Limb (tissue), 2 donors: ENCODE measurements at regions not wholly inside any gene's neighbourhood (a gene's known extent, or its start where the extent isn't known, plus 50 kb on each side); places are given as distances from the start of the nearest gene placed in this dataset.

ENCODE experiments used
- DNase-seq, 2 donors: peaks; one replicate each; pipeline ENCODE4 v3.0.0-alpha.2; 2016; ENCODE audit errors: extremely low spot score in 2 of 2

- DNase-seq: no peak
Measured at GRCh38 chr6:51526922-51527321, 560.5 kb downstream of the PKHD1 start.

- no peak for DNase-seq
Measured at GRCh38 chr6:51528556-51528955, 558.9 kb downstream of the PKHD1 start.

- no peak for DNase-seq
Measured at GRCh38 chr6:51529240-51529639, 558.2 kb downstream of the PKHD1 start.

DNA sequence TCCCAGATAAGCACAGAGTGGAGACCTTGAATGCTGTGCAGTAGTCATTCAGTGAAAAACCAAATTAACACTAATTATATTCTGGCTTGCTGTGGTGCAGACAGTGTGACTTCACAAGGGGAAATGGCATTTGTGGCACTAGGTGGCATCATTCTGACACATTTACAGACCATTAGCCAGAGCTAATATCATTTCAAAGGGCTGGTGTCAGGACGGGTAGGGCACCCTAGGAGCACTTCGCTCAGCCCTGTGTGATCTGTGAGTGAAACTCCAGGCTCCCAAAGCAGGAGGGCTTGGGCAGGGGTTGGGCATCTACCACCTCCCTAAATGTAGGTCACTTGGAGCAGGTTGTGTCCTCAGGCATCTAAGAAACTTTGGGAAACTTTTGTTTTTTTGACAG lies 555.8 kb downstream of the PKHD1 start:
- DNase-seq: no peak

GRCh38 chr6:51533962-51534361 lies 553.5 kb downstream of the PKHD1 start:
- DNase-seq: no peak

DNA sequence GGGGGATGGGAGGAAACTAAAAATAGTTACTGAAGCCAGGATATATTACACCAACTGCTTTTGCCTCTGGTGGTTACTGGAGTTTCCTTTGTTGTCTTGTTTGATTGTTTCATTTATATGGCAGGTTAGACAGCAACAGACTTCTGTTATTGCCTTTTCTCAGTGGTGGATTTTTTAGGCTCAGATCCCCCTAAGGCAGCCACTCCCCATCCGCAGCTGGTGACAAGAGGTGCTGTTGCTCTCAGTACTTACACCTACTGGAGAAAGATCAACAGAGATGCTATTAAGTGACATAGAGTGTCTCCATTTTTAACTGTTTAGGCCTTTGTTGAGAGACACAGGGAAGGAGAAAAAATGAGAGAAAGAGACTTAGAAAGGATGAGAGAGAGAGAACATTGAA lies 552.1 kb downstream of the PKHD1 start:
- DNase-seq: no peak

DNA sequence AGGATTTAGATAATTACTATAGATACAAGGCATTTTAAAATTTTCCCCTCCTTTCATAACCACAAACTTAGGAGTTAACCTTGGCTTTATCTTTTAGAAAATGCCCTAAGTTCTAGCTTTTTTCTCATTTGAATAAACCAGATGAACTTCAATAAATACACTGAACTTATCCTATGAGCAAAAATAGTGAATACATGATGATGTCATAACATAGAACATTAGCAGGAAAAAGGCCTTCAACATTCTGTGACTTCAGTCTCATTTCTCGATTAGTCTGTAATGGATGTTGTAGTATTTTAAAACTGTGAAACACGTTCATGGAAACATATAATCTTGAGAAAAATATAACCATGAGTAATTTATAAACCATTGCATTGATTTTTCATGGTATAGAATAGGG lies 550.7 kb downstream of the PKHD1 start:
- DNase-seq: no peak

- DNase-seq: peak in 1 of 2 donors; percentile 48
Measured at GRCh38 chr6:51541847-51542246, 545.6 kb downstream of the PKHD1 start.

DNA sequence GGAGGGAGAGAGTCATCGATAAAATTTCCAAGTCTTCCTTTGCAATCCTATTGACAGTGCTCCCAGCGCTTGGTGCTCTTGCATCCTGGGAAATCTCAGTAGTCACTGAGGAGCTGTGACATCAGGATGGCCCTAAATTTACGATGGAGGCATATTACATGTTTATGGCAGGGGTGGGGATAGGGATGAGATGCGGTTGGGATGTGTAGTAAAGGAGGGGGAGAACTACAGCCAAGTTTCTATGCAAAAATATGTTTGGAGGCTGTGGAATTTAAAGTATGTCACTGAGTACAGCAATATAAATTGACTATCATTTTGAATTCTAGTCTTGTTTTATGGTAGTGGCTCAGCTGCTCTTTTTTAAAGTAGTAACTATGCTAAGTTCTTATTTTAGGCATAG lies 544.9 kb downstream of the PKHD1 start:
- peak in 1 of 2 donors; percentile 10 for DNase-seq

- no peak for DNase-seq
Measured at GRCh38 chr6:51550243-51550642, 537.2 kb downstream of the PKHD1 start.

DNA sequence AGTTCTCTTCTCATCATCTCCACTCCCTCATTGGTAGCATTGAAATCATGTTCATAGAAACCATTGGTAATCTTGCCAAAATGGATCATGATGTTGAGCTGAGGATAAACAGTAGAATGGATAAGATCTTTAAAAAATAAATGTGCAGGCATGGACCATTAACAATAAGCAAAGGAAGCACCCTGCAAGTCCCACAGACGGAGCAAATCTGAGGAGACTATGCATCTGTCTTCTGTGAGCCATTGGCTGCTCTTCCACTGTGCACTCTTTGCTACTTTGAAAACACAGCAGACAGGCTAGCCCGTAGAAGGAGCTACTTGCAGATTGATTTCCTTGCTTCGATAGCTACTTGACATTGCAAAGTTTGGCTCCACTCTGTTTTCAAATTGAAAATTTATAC lies 535.0 kb downstream of the PKHD1 start:
- DNase-seq: no peak

DNA sequence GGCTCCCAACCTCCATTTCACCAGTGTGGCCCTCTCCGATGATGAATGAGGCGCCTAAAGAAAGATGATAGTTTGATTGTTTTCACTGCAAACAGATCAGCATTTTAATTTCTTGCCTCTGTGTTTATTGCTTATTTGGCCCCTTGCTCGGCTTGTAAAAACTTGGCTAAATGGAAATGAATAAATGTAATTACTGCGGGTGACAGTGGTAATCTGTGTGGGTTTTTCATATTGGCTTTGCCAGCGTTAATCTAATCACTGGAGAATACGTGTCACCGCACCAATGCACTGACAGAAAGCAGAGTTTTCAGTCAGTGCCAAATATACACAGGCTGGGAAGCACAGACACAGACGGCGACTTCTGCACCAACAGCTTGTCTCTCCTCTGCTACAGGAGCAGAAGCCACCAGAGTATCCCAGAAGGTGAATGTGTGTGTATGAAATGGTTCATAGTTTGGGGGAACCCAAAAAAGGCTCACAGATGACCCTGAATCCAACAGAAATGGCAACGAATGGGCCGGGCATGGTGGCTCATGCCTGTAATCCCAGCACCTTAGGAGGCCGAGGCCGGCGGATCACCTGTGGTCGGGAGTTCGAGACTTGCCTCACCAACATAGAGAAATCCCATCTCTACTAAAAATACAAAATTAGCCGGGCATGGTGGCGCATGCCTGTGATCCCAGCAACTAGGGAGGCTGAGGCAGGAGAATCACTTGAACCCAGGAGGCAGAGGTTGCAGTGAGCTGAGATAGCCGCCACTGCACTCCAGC lies 534.0 kb downstream of the PKHD1 start:
- no peak for DNase-seq

DNA sequence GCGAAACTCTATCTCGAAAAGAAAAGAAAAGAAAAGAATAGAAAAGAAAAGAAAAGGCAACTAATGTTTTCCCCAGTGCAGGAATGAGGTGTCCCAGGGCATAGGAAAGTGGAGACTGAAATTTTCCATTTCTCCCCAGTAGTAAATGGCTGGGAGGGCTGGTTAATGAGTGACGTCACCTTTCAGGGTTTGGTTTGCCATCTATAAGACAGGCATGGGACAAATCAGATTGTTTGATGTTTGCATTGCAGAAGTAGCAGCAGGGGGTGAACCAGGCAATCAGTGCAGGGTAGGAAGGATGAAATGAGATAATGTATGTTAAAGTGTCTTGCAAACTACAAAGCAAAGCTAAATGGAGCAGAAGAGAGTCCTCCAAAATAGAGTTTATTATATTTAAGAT lies 533.4 kb downstream of the PKHD1 start:
- no peak for DNase-seq

DNA sequence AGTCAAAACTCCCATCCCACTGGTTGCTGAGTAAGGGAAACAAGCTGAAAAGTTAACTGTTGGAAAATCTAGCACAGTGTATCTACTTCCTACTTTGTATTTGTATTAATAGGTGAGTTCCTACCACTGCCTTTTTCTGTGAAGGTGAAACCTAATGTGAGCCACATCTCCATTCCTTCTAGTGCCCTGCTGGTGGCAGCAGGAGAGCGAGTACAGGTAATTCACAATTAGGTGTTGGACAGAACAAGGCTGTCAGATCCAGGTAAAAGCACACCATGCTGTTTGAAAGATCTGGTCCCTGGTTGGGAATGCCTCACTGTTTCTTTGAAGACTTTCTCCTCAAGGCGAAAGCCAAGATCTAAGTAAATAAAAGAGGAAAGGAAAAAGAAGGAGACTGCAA lies 528.4 kb downstream of the PKHD1 start:
- DNase-seq: no peak

- no peak for DNase-seq
Measured at GRCh38 chr6:51562198-51562597, 525.2 kb downstream of the PKHD1 start.
